Endothelial cell of umbilical vein (primary cell): ENCODE measurements at regions not wholly inside any gene's neighbourhood (a gene's known extent, or its start where the extent isn't known, plus 50 kb on each side); places are given as distances from the start of the nearest gene placed in this dataset.

ENCODE experiments used
- EZH2 ChIP-seq: IDR thresholded peaks from 2 replicates; pipeline ENCODE4 v1.6.1; 2012; ENCODE audit warnings: borderline replicate concordance, low read depth, mild to moderate bottlenecking, moderate library complexity, low read length, inconsistent platforms; ENCODE audit not compliant: severe bottlenecking
- POLR2A ChIP-seq: IDR thresholded peaks from 2 replicates; pipeline ENCODE4 v1.6.1; 2012; ENCODE audit warnings: low read depth, mild to moderate bottlenecking, control low read depth, low read length
- POLR2AphosphoS5 ChIP-seq: IDR thresholded peaks from 2 replicates; pipeline ENCODE4 v1.6.1; 2012; ENCODE audit warnings: low read depth, mild to moderate bottlenecking, control low read depth, low read length, moderate library complexity; ENCODE audit not compliant: insufficient read depth
- TF ChIP-seq, protein P1 (sequence below), 2 donors: IDR thresholded peaks; 1 replicate in 1 of 2; 2 replicates in 1 of 2; pipeline ENCODE4 v1.5.1; 2011; ENCODE audit warnings: low read length in 2 of 2, mild to moderate bottlenecking in 2 of 2, moderate library complexity in 2 of 2, control low read depth in 1 of 2, inconsistent platforms in 1 of 2, low read depth in 1 of 2; ENCODE audit not compliant: insufficient read depth in 1 of 2; ENCODE audit errors: extremely low read depth in 1 of 2

DNA sequence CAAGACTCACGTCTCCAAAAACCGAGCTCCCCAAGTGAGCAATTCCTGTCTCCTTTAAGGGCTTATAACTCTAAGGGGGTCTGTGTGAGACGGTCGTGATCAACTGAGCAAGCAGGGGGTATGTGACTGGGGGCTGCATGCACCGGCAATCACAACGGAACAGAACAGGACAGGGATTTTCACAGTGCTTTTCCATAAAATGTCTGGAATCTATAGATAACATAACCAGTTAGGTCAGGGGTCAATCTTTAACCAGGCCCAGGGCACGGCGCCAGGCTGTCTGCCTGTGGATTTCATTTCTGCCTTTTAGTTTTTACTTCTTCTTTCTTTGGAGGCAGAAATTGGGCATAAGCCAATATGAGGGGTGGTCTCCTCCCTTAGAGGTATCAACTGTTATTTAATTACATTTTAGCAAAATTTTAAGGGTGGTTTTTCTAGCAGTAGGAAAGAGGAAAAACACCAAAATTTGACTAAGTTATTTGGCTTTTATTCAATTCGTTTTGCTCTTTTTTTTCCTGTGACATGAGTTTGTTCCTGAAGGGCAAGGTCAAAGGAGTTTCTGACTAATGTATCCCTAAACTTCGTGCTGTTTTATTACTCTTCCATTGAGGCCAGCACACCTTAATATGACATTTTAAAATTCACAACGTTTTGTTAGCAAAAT is 121.4 kb upstream of the SEC61G start:
- TF ChIP-seq, protein P1, sequence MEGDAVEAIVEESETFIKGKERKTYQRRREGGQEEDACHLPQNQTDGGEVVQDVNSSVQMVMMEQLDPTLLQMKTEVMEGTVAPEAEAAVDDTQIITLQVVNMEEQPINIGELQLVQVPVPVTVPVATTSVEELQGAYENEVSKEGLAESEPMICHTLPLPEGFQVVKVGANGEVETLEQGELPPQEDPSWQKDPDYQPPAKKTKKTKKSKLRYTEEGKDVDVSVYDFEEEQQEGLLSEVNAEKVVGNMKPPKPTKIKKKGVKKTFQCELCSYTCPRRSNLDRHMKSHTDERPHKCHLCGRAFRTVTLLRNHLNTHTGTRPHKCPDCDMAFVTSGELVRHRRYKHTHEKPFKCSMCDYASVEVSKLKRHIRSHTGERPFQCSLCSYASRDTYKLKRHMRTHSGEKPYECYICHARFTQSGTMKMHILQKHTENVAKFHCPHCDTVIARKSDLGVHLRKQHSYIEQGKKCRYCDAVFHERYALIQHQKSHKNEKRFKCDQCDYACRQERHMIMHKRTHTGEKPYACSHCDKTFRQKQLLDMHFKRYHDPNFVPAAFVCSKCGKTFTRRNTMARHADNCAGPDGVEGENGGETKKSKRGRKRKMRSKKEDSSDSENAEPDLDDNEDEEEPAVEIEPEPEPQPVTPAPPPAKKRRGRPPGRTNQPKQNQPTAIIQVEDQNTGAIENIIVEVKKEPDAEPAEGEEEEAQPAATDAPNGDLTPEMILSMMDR (IDR thresholded peaks at IDR 0.05; ENCODE audit: extremely low read depth in 1 of 2, insufficient read depth in 1 of 2, low read depth in 1 of 2, low read length in 2 of 2), result no peak
- TF ChIP-seq POLR2AphosphoS5 (no peak), EZH2 (no peak), POLR2A (no peak)
